GM18505 (cell line): ENCODE measurements at regions not wholly inside any gene's neighbourhood (a gene's known extent, or its start where the extent isn't known, plus 50 kb on each side); places are given as distances from the start of the nearest gene placed in this dataset.
"Not testable (repeated sequence)": the region's sequence is repeated elsewhere in the genome, so short reads cannot be mapped to it uniquely, and the experiment has no call there.

Experiments
- ATAC-seq: cut with Tn5 transposase; IDR thresholded peaks from one replicate; pipeline ENCODE4 v1.9.1; 2021; ENCODE audit not compliant: unreplicated experiment
- POLR2A ChIP-seq: IDR thresholded peaks from 4 replicates; pipeline ENCODE4 v1.6.1; 2011; ENCODE audit warnings: borderline replicate concordance; ENCODE audit not compliant: insufficient read depth, insufficient read length; ENCODE audit errors: extremely low read depth

DNA sequence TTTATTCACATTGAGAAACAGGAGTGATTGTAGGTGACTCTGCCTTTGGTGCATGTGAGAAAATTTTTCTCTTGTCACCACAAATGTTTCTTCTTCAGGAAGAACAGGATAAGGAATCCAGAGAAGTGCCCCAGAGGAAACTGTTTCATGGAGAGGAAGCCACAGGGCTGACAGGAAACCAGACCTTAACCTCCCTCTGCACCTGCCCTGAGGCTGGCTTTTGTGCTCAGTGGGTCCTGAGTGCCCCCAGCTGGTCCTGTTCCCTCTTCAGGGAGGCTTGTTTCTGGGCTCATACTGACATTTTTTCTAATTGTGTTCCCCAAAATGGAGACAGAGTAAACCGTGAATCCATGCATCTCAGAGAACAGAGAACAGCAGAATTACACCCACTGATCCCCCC is 546.3 kb downstream of the GOLGA6L6 start:
- ATAC-seq: not testable (repeated sequence)

DNA sequence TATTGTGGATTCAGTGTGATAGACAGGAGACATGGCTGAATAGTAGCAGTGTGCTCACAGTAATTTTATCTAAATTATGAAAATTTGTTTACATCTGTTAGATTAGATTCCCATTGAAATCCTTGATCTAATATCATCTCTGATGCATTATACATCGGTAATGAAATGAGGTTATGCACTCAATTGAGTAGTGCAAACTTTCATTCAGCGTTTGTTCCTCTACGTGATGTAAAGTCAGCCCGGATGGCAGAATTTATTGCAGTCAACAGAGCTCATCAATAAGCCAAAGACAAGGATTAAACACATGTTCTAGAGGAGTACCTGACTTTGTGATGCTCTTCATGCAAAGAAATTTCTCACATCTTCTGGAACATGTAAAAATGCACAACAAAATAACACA is 549.2 kb downstream of the GOLGA6L6 start:
- no peak for ATAC-seq
- TF ChIP-seq POLR2A: no peak

DNA sequence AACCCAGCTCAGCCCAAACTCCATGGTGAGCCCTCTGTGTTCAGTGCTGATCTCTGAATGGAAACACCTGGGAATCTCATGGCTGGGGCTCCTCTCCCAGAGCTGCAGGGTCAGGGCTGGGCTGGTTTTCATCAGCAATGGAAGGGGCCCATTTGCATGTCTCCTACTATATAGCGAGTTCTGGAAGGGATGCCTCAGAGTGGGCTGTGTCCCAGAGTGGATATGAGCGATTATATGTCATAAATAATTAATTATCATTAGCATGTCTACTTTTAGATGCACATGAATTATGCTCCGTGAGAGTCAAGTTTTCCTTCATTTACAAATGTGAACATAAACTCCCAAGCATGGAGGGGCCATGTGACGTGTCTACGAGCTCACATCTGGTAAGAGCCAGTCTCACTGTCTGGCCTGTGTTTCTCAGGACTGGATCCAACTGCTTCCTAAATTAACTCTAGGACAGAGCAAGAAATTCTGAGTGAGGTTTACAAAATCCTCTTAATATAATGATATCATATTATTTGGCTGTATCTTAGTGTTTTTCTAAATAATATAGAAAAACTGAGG is 553.4 kb downstream of the GOLGA6L6 start:
- no peak for TF ChIP-seq POLR2A
- ATAC-seq: no peak

DNA sequence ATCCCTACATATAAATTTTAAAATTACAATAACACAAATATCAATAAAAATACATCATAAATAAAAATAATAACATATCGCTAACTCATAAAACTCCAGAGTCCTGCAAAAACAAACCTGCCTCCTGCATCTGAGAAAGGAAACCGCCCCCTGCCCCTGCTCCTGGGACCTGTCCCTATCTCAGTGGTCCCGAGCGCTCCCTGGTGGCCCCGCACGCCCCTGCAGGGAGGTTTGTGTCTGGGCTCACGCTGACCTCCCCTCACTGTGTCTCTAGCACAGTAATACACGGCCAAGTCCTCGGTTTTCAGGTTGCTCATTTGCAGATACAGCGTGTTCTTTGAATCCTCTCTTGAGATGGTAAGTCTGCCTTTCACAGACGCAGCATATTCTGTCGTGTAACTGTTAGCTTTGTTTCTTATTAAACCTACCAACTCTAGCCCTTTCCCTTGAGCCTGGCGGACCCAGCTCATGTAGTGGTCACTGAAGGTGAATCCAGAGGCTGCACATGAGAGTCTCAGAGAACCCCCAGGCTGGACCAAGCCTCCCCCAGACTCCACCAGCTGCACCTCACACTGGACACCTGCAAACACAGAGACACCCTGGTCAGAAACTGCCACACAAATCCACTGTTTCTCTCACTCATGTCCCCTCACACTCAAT is 554.1 kb downstream of the GOLGA6L6 start:
- no peak for TF ChIP-seq POLR2A
- no peak for ATAC-seq

DNA sequence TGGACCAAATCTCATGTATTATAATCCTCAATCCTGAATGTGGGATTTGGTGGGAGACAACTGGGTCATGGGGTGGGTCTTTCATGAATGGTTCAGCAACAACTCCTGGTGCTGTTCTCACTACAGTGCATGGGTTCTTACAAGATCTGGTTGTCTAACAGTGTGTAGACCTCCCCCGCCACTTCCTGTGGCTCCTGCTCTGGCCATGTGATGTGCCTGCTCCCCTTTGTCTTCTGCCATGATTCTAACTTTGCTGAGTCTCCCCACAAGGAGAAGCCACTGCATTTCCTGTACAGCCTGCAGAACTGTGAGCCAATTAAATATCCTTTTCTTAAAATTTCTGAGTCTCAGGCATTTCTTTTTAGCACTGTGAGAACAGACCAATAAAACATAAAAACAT is 557.5 kb downstream of the GOLGA6L6 start:
- TF ChIP-seq POLR2A: no peak
- ATAC-seq: no peak

DNA sequence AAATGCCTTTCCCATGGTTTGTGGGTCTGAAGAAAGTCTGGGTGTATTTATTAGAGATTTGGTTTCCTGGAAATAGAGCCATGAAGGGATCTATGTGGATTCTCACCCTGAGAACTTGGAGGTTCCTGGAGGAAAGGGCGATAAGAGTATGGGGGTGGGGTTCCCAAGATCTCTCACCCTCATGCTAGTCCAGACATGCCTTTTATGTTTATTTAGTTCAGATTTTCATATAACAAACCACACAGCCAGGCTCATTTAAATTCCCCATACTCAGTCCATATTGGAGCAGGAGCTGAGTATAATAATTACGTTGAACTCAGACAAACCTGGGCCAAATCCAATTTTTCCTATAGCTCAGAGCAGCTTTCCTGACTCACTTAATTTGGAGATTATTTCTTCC is 566.6 kb downstream of the GOLGA6L6 start:
- no peak for ATAC-seq
- no peak for TF ChIP-seq POLR2A

DNA sequence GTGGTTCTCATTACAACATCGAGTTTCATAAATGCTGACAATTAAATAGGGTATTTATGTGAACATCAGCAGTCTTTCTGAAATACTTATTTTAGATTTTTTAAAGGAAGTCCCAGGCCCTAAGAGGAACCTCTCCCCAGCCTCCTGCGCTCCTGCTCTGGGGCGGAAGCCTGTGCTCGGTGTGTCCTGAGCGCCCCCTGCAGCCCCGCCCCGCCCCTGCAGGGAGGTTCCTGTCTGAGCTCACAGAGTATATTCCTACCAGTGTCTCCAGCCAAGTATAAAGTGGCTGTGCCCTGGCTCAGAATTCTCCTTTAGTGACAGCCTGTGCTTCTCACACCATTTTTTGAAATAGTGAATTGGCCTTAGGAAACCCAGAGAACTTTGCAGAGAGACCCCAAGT is 567.9 kb downstream of the GOLGA6L6 start:
- no peak for TF ChIP-seq POLR2A
- no peak for ATAC-seq

DNA sequence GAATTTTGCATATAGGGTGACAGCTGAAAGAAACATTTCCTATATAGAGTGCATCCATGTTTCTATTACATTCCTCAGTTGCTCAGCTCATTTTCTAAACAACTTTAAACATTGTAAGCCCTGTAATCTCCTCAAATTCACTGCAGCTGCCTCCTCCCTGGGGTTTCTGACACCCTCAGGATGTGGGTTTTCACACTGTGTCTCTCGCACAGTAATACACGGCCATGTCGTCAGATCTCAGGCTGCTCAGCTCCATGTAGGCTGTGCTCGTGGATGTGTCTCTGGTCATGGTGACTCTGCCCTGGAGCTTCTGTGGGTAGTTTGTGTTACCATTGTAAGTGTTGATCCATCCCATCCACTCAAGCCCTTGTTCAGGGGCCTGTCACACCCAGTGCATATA is 569.0 kb downstream of the GOLGA6L6 start:
- ATAC-seq: not testable (repeated sequence)

DNA sequence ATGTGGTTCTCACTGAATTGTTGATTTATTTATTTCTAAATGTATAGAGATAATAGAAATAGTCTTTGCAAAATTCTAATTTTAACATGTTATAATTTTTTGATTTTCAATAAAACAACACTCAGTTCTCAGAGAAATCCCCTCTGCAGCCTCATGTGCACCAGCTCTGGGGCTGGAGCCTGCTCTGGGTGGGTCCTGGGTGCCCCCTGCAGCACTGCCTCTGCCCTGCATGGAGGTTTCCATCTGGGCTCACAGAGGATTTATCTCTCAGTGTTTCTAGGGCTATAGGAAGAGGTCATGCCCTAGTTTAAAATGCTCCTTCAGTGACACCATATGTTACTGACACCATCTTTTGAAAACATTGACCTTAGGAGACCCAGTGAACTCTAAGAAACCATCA is 576.0 kb downstream of the GOLGA6L6 start:
- not testable (repeated sequence) for ATAC-seq

DNA sequence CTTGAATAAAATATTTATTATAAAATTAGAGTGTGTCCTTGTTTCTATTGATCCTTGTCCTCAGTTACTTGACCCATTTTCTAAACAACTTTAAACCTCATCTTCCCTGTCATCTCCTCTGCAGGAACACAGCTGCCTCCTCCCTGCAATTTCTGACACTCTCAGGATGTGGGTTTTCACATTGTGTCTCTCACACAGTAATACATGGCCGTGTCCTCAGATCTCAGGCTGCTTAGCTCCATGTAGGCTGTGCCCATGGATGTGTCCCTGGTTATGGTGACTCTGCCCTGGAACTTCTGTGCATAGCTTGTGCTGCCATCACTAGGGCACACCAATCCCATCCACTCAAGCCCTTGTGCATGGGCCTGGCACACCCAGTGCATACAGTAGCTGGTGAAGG is 577.1 kb downstream of the GOLGA6L6 start:
- not testable (repeated sequence) for ATAC-seq

DNA sequence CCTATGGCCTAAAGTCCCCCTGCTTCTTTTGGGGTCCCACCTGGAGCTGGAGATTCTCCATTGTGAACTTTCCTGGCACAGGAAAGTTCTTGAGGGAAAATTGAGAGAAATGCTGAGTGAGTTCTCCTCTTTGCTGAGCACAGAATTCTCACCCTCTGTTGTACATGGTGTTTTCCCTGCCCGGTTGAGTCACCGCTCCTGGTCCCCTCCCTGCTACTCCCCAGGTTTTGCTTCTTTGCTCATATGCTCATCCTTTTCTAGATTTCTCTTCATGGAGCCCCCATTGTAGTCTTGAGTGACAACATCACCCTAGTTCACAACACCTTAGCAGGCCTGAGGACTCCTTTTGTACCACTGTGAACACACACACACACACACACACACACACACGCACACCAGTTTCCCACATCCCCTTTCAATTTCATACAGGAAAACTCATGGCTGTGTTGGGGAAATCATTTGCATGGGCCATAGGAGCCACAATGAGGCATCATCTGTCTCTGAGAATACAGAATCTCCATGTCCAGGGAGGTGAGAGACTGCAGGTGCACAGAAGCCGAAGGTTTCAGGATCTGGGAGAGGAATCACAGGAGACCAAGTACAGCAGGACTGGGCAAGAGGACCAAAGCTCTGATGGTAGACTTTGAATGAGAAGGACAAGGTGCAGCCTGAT is 585.3 kb downstream of the GOLGA6L6 start:
- no peak for TF ChIP-seq POLR2A
- ATAC-seq: no peak

DNA sequence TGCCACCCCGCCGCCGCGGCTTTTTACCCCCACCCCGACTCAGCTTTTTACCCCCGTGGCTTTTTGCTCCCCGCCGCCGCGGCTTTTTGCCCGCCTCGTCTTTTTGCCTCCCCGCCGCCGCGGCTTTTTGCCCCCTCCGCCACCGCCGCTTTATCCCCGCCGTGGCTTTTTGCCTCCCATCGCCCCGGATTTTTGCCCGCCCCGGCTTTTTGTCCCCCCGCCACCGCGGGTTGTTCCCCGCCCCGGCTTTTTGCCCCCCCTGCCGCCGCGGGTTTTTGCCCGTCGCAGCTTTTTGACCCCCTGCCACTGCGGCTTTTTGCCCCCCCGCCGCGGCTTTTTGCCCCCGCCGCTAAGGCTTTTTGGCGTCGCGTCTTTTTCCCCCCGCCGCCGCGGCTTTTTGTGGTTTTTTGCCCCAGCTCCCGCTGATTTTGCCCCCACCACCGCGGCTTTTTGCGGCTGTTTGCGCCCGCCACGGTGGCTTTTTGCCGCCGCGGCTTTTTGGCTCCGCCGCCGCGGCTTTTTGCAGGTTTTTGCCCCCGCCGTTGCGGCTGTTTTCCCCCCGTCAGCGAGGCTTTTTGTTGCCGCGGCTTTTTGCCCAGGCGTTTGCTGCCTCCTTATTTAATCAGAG is 597.2 kb downstream of the GOLGA6L6 start:
- no peak for ATAC-seq
- no peak for TF ChIP-seq POLR2A

DNA sequence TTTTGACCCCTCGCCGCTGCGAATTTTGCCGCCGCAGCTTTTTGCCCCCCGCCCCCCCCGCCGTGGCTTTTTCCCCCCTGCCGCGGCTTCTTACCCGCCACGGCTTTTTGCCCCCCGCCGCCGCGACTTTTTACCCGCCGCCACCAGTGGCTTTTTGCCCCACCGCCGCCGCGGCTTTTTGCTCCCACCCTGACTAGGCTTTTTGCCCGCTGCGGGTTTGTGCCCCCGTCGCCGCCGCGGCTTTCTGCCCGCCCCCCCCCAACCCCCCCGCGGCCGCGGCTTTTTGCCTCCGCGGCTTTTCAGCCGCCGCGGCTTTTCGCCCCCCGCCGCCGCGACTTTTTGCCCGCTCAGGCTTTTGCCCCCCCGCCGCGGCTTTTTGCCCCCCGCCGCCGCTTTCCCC is 598.1 kb downstream of the GOLGA6L6 start:
- ATAC-seq: no peak
- TF ChIP-seq POLR2A: no peak

DNA sequence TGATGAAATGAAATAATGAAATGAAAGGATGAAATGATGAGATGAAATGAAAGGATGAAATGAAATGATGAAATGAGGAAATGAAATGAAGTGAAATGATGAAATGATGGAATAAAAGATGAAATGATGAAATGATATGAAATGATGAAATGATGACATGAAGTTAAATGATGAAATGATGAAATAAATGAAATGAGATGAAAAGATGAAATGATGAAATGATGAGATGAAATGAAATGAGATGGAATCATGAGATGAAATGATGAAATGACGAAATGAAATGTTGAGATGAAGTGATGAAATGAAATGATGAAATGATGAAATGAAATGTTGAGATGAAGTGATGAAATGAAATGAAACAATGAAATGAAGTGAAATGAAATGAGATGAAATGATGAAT is 638.3 kb downstream of the GOLGA6L6 start:
- not testable (repeated sequence) for ATAC-seq

DNA sequence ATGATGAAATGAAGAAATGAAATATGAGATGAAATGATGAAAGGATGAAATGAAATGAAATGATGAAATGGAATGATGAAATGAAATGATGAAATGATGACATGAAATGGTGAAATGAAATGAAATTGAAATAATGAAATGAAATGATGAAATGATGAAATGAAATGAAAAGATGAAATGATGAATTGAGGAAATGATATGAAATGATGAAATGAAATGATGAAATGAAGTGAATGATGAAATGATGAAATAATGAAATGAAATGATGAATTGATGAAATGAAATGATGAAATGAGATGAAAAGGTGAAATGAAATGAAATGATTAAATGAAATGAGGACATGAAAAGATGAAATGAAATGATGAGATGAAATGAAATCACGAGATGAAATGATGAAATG is 639.2 kb downstream of the GOLGA6L6 start:
- ATAC-seq: not testable (repeated sequence)

DNA sequence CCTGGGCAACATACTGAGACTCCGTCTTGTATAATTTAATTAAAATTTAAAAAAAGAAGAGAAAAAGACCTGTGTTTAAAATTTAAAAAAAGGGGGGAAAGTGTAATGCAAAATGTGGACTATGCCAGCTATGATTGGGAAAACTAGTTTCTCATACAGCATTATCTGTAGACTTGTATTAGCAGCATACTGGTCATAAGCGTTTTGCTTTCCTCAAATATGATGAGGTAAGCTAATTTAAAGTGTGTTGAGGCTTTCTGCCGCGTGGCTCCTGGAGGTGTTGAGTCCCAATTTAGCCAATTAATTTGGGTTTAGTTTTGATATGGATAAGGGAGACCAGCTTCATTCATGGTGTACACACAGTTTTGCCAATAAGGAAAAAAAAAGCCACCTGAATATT is 640.2 kb downstream of the GOLGA6L6 start:
- ATAC-seq: not testable (repeated sequence)
